ENCODE measurements at regions not wholly inside any gene's neighbourhood (a gene's known extent, or its start where the extent isn't known, plus 50 kb on each side); places are given as distances from the start of the nearest gene placed in this dataset.

DNA sequence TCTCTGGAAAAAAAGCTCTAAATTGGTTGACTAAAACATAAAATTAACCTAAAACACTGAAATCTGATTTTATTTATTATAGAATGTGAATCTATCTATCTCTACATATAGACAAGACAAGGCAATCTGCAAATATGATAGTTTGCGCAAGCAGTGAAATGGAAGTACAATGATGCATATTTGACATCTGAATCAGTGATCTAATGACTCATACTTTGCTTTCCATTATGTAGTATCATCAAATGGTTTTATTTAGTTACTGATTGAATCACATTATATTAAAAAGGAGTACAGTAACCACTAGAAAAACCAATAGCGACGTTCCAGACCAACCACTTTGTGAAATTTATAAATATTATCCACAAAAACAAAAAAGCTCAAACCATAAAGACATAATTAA is 1969.3 kb downstream of the PCDH7 start:
- ChIA-PET CTCF (ENCODE audit: partially characterized antibody) (interaction anchor here (0.6 kb wide), 1 partner anchor 543 kb away, joined by 3 read pairs; no protein-coding TSS in a partner anchor), POLR2A (ENCODE audit: partially characterized antibody) (no interaction called here)
- Histone ChIP-seq H3K4ac (replicated peaks; ENCODE audit: insufficient read length, low read depth, low read length) (no peak overlapping the region), H3K4me3 (ENCODE audit: extremely low read depth in 1 of 4, insufficient read depth in 2 of 4, low read depth in 3 of 4, low read length in 4 of 4) (no peak overlapping the region), H2BK20ac (ENCODE audit: low read length) (no peak overlapping the region), H3K4me1 (replicated peaks in 1 of 4; ENCODE audit: control insufficient read depth in 3 of 4, insufficient read depth in 4 of 4, low read length in 3 of 4) (no peaks in the 10 kb centered on the region; a peak in 1 of 7 replicates), H2BK15ac (ENCODE audit: low read length) (no peak overlapping the region), H3K27ac (ENCODE audit: low read depth, low read length) (no peak overlapping the region), H4K5ac (ENCODE audit: insufficient read length, low read depth, low read length) (no peak overlapping the region), H3K79me2 (ENCODE audit: control insufficient read depth in 1 of 2, insufficient read depth in 2 of 2, low read length in 2 of 2) (no peaks in the 10 kb centered on the region), H3K4me2 (ENCODE audit: insufficient read depth in 1 of 2, low read depth in 2 of 2, low read length in 2 of 2) (no peak overlapping the region), H3K27me3 (replicated peaks in 1 of 4; ENCODE audit: control insufficient read depth in 3 of 4, extremely low read depth in 1 of 4, insufficient read depth in 3 of 4, low read length in 3 of 4) (no peaks in the 10 kb centered on the region), H4K8ac (ENCODE audit: extremely low read depth, insufficient read depth, low read length) (no peak overlapping the region), H2AFZ (ENCODE audit: low read length) (no peak overlapping the region), H4K91ac (replicated peaks; ENCODE audit: insufficient read length, low read length) (no peak overlapping the region), H3K56ac (replicated peaks; ENCODE audit: insufficient read length, low read depth, low read length) (no peak overlapping the region), H3K9ac (replicated peaks in 1 of 4; ENCODE audit: extremely low read depth in 1 of 4, low read depth in 3 of 4, low read length in 3 of 4) (no peak overlapping the region), H3K79me1 (ENCODE audit: low read depth, low read length) (no peaks in the 10 kb centered on the region), H2AK5ac (ENCODE audit: low read depth, low read length) (no peak overlapping the region), H3K9me3 (ENCODE audit: insufficient read depth in 2 of 2, low read depth in 1 of 2, low read length in 1 of 2) (no peaks in the 10 kb centered on the region), H2BK120ac (replicated peaks; ENCODE audit: low read depth, low read length) (no peak overlapping the region), H3K36me3 (ENCODE audit: control insufficient read depth in 2 of 4, insufficient read depth in 4 of 4, low read length in 3 of 4) (no peaks in the 10 kb centered on the region), H2BK5ac (ENCODE audit: low read depth, low read length) (no peak overlapping the region), H3K23me2 (ENCODE audit: low read depth, low read length) (peaks cover 1% of the 10 kb centered on the region; the same call in 1 of the 2 replicates), H3K23ac (ENCODE audit: insufficient read length) (no peak overlapping the region), H2BK12ac (ENCODE audit: low read depth, low read length) (no peak overlapping the region), H3K18ac (ENCODE audit: extremely low read depth, low read length) (no peak overlapping the region), H3K14ac (ENCODE audit: insufficient read length) (no peak overlapping the region), H4K20me1 (replicated peaks in 1 of 2; ENCODE audit: control insufficient read depth in 1 of 2, insufficient read depth in 2 of 2, low read length in 2 of 2) (no peaks in the 10 kb centered on the region)
- FAIRE-seq, result no peak
- no peak for DNase-seq (ENCODE audit: low read depth in 1 of 2, low spot score in 2 of 2)
- 92% methylated on average over 3 of the region's 3 CpGs; no CpG with 5 or more reads in 1 of the 2 experiments for WGBS, 2 experiments (ENCODE audit: extremely low coverage in 1 of 2, insufficient coverage in 1 of 2, insufficient read length in 1 of 2, insufficient replicate concordance in 2 of 2, low coverage in 1 of 2, low lambda C conversion rate in 2 of 2, missing lambda C conversion rate in 1 of 2)
- TF ChIP-seq RAD21 (IDR thresholded peaks at IDR 0.05 in 1 of 2, conservative IDR thresholded peaks at IDR 0.05 in 1 of 2; ENCODE audit: low read depth in 2 of 2, low read length in 2 of 2) (no peak), USF2 (IDR thresholded peaks at IDR 0.05; ENCODE audit: low read length) (no peak), CBX5 (IDR thresholded peaks at IDR 0.05; ENCODE audit: low read depth, low read length) (no peak), BRCA1 (IDR thresholded peaks at IDR 0.05; ENCODE audit: low read depth, low read length) (no peak), ATF2 (IDR thresholded peaks at IDR 0.05; ENCODE audit: low read length) (no peak), EGR1 (IDR thresholded peaks at IDR 0.05; ENCODE audit: borderline replicate concordance, low read depth, low read length) (no peak), POLR2A (IDR thresholded peaks at IDR 0.05; ENCODE audit: control extremely low read depth in 1 of 2, low read depth in 2 of 2, low read length in 2 of 2) (no peak), TAF7 (optimal IDR thresholded peaks at IDR 0.05; ENCODE audit: borderline replicate concordance, low read depth, low read length) (no peak), BCL11A (IDR thresholded peaks at IDR 0.05; ENCODE audit: low read depth in 2 of 2, low read length in 2 of 2) (no peak), RFX5 (IDR thresholded peaks at IDR 0.05; ENCODE audit: borderline replicate concordance, low read depth, low read length) (no peak), KDM4A (IDR thresholded peaks at IDR 0.05; ENCODE audit: low read depth, low read length, severe bottlenecking) (no peak), TAF1 (IDR thresholded peaks at IDR 0.05; ENCODE audit: low read depth, low read length) (no peak)
